ENCODE measurements at regions not wholly inside any gene's neighbourhood (a gene's known extent, or its start where the extent isn't known, plus 50 kb on each side); places are given as distances from the start of the nearest gene placed in this dataset.

GRCh38 chr7:35581605-35582210 is 113.2 kb downstream of the HERPUD2 start:
- POLR2A ChIA-PET, result no interaction called here

More at GRCh38 chr7:35581605-35582210, 113.2 kb downstream of the HERPUD2 start:
- no peaks in the 10 kb centered on the region for H3K79me2 ChIP-seq (ENCODE audit: control insufficient read depth, insufficient read depth, low read length)
- H3K27ac ChIP-seq (ENCODE audit: extremely low read depth, low read depth, low read length), result no peak overlapping the region
- no peaks in the 10 kb centered on the region for H3K4me1 ChIP-seq (replicated peaks in 1 of 2; ENCODE audit: control insufficient read depth in 2 of 2, insufficient read depth in 2 of 2, low read length in 2 of 2)
- peaks cover 0 to 5% of the 10 kb centered on the region in 2 experiments; a peak in 1 of 5 replicates for H3K27me3 ChIP-seq (ENCODE audit: control insufficient read depth in 2 of 2, insufficient read depth in 2 of 2, low read length in 2 of 2)
- H3K9me1 ChIP-seq (ENCODE audit: control insufficient read depth, insufficient read depth, low read length), result no peaks in the 10 kb centered on the region
- H3K9me3 ChIP-seq (replicated peaks; ENCODE audit: control insufficient read depth, insufficient read depth, low read depth, low read length), result no peaks in the 10 kb centered on the region
- no TSS peak for BruUV-seq (replicated peaks)
- H2AFZ ChIP-seq (ENCODE audit: low read depth, low read length), result no peak overlapping the region
- no peaks in the 10 kb centered on the region for H3K36me3 ChIP-seq (ENCODE audit: control insufficient read depth, insufficient read depth, low read length)
- H4K20me1 ChIP-seq (replicated peaks; ENCODE audit: control insufficient read depth, insufficient read depth, low read length), result no peaks in the 10 kb centered on the region
- H3K4me3 ChIP-seq, result no peak overlapping the region
- in situ Hi-C loops (cut with MboI) (no loop called here), intact Hi-C loops (cut with micrococcal nuclease) (no loop called here)
- DNase-seq (ENCODE audit: extremely low read depth in 1 of 4, low spot score in 3 of 4), result no peak
- H3K9ac ChIP-seq (ENCODE audit: insufficient read depth in 1 of 2, low read depth in 2 of 2, low read length in 2 of 2), result no peak overlapping the region
- CTCF ChIA-PET (ENCODE audit: low intra/inter-chr PET ratio), result no interaction called here
- no peak for ATAC-seq
- H3K4me2 ChIP-seq (ENCODE audit: insufficient read depth, low read length), result no peak overlapping the region
- no peak for TF ChIP-seq ETV5 (CRISPR knock-in tag; IDR thresholded peaks at IDR 0.05; ENCODE audit: low read depth)
- TF ChIP-seq ZNF780A (CRISPR knock-in tag; IDR thresholded peaks at IDR 0.05), result no peak
- no peak for TF ChIP-seq ZNF395 (CRISPR knock-in tag; IDR thresholded peaks at IDR 0.05)
- no peak for TF ChIP-seq ZMIZ1 (IDR thresholded peaks at IDR 0.05; ENCODE audit: low read depth in 2 of 2, low read length in 2 of 2)
- TF ChIP-seq CREM (IDR thresholded peaks at IDR 0.05; ENCODE audit: low read depth), result no peak
- TF ChIP-seq NR4A1 (CRISPR knock-in tag; IDR thresholded peaks at IDR 0.05), result no peak
- TF ChIP-seq NR4A1 (tag; IDR thresholded peaks at IDR 0.05), result no peak
- TF ChIP-seq TAF7 (tag; IDR thresholded peaks at IDR 0.05), result no peak
- no peak for TF ChIP-seq ZNF274 (IDR thresholded peaks at IDR 0.05; ENCODE audit: borderline replicate concordance, low read depth, low read length)
- FAIRE-seq, result no peak
- WGBS (ENCODE audit: insufficient coverage, low coverage, missing lambda C conversion rate), result 0% methylated on average over 7 of the region's 7 CpGs
